Activated naive CD8-positive, alpha-beta T cell treated with anti-CD3 and anti-CD28 coated beads, Interleukin-2, amount 10 ng/mL, durations not matched to agents 7 days and 5 days (primary cell): ENCODE measurements at regions not wholly inside any gene's neighbourhood (a gene's known extent, or its start where the extent isn't known, plus 50 kb on each side); places are given as distances from the start of the nearest gene placed in this dataset.

ENCODE experiments used
- ATAC-seq: fragments of 150-1000 bp; cut with Tn5 transposase; one replicate; pipeline ENCODE4 v1.10.0; 2021; ENCODE audit warnings: low read depth, moderate library complexity
- POLR2A ChIA-PET: fragments of 350-600 bp; sonication (Branson Sonifier 250); formaldehyde crosslinking; loops from one replicate; lab custom pipeline; 2021; ENCODE audit warnings: antibody characterized with exemption; lab: Charles Lee
- DNase-seq: peaks from one replicate; pipeline ENCODE4 v3.0.0; 2021
- H3K27ac Mint-ChIP-seq: one replicate; pipeline ENCODE4 v1.8.0; 2022; ENCODE audit warnings: mild to moderate bottlenecking, mixed read lengths
- H3K27me3 Mint-ChIP-seq: one replicate; pipeline ENCODE4 v1.8.0; 2022; ENCODE audit warnings: mild to moderate bottlenecking, moderate library complexity, mixed read lengths
- H3K36me3 Mint-ChIP-seq: one replicate; pipeline ENCODE4 v1.8.0; 2021; ENCODE audit warnings: mild to moderate bottlenecking, mixed read lengths
- H3K4me1 Mint-ChIP-seq: one replicate; pipeline ENCODE4 v1.8.0; 2021; ENCODE audit warnings: mixed read lengths
- H3K4me3 Mint-ChIP-seq: one replicate; pipeline ENCODE4 v1.8.0; 2022; ENCODE audit warnings: mild to moderate bottlenecking, moderate library complexity, mixed read lengths
- H3K9me3 Mint-ChIP-seq: one replicate; pipeline ENCODE4 v1.8.0; 2021; ENCODE audit warnings: mixed read lengths

DNA sequence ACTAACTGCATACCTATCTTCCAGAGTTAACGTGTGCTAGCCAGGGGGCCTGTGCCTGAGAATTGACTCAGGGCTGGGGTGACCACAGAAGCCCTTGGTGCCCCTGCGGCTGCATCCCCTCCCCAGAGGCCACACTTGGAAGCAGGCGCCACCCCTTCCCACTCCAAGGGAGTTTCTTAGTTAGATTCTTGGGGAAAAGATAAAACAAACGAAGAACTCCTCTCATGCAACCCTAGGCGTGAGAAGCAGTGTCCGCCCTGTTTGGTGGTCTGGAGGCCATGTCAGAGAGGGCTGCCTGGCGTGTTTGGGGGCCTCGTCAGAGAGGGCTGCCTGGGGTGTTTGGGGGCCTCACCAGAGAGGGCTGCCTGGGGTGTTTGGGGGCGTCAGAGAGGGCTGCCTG is 50.3 kb upstream of the HGFAC start:
- no peak overlapping the region for H3K27ac Mint-ChIP-seq
- no peaks in the 10 kb centered on the region for H3K36me3 Mint-ChIP-seq
- H3K4me1 Mint-ChIP-seq, result peaks cover 3% of the 10 kb centered on the region
- POLR2A ChIA-PET, result no interaction called here
- H3K4me3 Mint-ChIP-seq, result no peak overlapping the region
- H3K27me3 Mint-ChIP-seq, result peaks cover 16% of the 10 kb centered on the region
- ATAC-seq (no peak), DNase-seq (no peak)
- H3K9me3 Mint-ChIP-seq, result peaks cover under 1% of the 10 kb centered on the region
